ENCODE measurements at regions not wholly inside any gene's neighbourhood (a gene's known extent, or its start where the extent isn't known, plus 50 kb on each side); places are given as distances from the start of the nearest gene placed in this dataset.

- Mint-ChIP-seq H3K27ac (ENCODE audit: unreplicated experiment) (no peak overlapping the region), H3K27me3 (ENCODE audit: low read depth, unreplicated experiment) (peaks cover 2% of the 10 kb centered on the region)
Measured at GRCh38 chr9:117775591-117775990, 71.4 kb downstream of the TLR4 start.

GRCh38 chr9:117777823-117778222 lies 73.6 kb downstream of the TLR4 start:
- Mint-ChIP-seq H3K27ac (ENCODE audit: unreplicated experiment) (no peak overlapping the region), H3K27me3 (ENCODE audit: low read depth, unreplicated experiment) (peaks cover 2% of the 10 kb centered on the region), H3K9me3 (ENCODE audit: unreplicated experiment) (no peaks in the 10 kb centered on the region), H3K4me3 (ENCODE audit: unreplicated experiment) (no peak overlapping the region), H3K36me3 (ENCODE audit: low read depth, unreplicated experiment) (no peaks in the 10 kb centered on the region), H3K4me1 (ENCODE audit: low read depth, unreplicated experiment) (peaks cover 2% of the 10 kb centered on the region)
- no peak overlapping the region for H2AFZ ChIP-seq (ENCODE audit: low read depth, low read length)
- H3K27me3 ChIP-seq (ENCODE audit: insufficient read depth, low read length): no peaks in the 10 kb centered on the region
- no peak overlapping the region for H3K4me2 ChIP-seq (ENCODE audit: low read length)
- no peak overlapping the region for H3K9ac ChIP-seq (ENCODE audit: low read length)
- H3K9me3 ChIP-seq (ENCODE audit: insufficient read depth, low read depth, low read length): no peaks in the 10 kb centered on the region
- H3K4me1 ChIP-seq (ENCODE audit: insufficient read depth, low read length): no peaks in the 10 kb centered on the region
- DNase-seq (ENCODE audit: low read depth) (no peak), FAIRE-seq (no peak)
- no peak overlapping the region for H3K4me3 ChIP-seq (ENCODE audit: insufficient read depth, low read depth, low read length)
- H3K79me2 ChIP-seq (ENCODE audit: insufficient read depth, low read length): no peaks in the 10 kb centered on the region
- TF ChIP-seq EZH2 (IDR thresholded peaks at IDR 0.05; ENCODE audit: insufficient read depth, low read length) (no peak), CTCF (IDR thresholded peaks at IDR 0.05; ENCODE audit: insufficient read depth, low read depth, low read length) (no peak)
- no peaks in the 10 kb centered on the region for H3K36me3 ChIP-seq (ENCODE audit: insufficient read depth, low read length)
- H3K27ac ChIP-seq (ENCODE audit: low read depth, low read length): no peak overlapping the region
- no peaks in the 10 kb centered on the region for H4K20me1 ChIP-seq (ENCODE audit: insufficient read depth, low read length)

More at GRCh38 chr9:117775591-117775990, 71.4 kb downstream of the TLR4 start:
- DNase-seq (ENCODE audit: low read depth): no peak
- no peaks in the 10 kb centered on the region for H3K9me3 ChIP-seq (ENCODE audit: insufficient read depth, low read depth, low read length)
- no peak overlapping the region for H3K9ac ChIP-seq (ENCODE audit: low read length)
- H3K36me3 ChIP-seq (ENCODE audit: insufficient read depth, low read length): no peaks in the 10 kb centered on the region
- Mint-ChIP-seq H3K36me3 (ENCODE audit: low read depth, unreplicated experiment) (no peaks in the 10 kb centered on the region), H3K9me3 (ENCODE audit: unreplicated experiment) (no peaks in the 10 kb centered on the region), H3K4me1 (ENCODE audit: low read depth, unreplicated experiment) (peaks cover 4% of the 10 kb centered on the region), H3K4me3 (ENCODE audit: unreplicated experiment) (no peak overlapping the region)
- no peak overlapping the region for H2AFZ ChIP-seq (ENCODE audit: low read depth, low read length)
- TF ChIP-seq CTCF (IDR thresholded peaks at IDR 0.05; ENCODE audit: insufficient read depth, low read depth, low read length) (no peak), EZH2 (IDR thresholded peaks at IDR 0.05; ENCODE audit: insufficient read depth, low read length) (no peak)
- no peak overlapping the region for H3K4me3 ChIP-seq (ENCODE audit: insufficient read depth, low read depth, low read length)
- H3K4me2 ChIP-seq (ENCODE audit: low read length): no peak overlapping the region
- H3K4me1 ChIP-seq (ENCODE audit: insufficient read depth, low read length): no peaks in the 10 kb centered on the region
- no peaks in the 10 kb centered on the region for H4K20me1 ChIP-seq (ENCODE audit: insufficient read depth, low read length)
- FAIRE-seq: no peak
- H3K27ac ChIP-seq (ENCODE audit: low read depth, low read length): no peak overlapping the region
- no peaks in the 10 kb centered on the region for H3K27me3 ChIP-seq (ENCODE audit: insufficient read depth, low read length)
- no peaks in the 10 kb centered on the region for H3K79me2 ChIP-seq (ENCODE audit: insufficient read depth, low read length)

GRCh38 chr9:117779760-117780159 lies 75.6 kb downstream of the TLR4 start:
- H3K27me3 ChIP-seq (ENCODE audit: insufficient read depth, low read length): no peaks in the 10 kb centered on the region
- no peaks in the 10 kb centered on the region for H3K4me1 ChIP-seq (ENCODE audit: insufficient read depth, low read length)
- H3K27me3 Mint-ChIP-seq (ENCODE audit: low read depth, unreplicated experiment): peaks cover 2% of the 10 kb centered on the region
- no peak overlapping the region for H2AFZ ChIP-seq (ENCODE audit: low read depth, low read length)
- H3K9me3 ChIP-seq (ENCODE audit: insufficient read depth, low read depth, low read length): no peaks in the 10 kb centered on the region
- no peak overlapping the region for H3K4me3 Mint-ChIP-seq (ENCODE audit: unreplicated experiment)
- no peaks in the 10 kb centered on the region for H3K9me3 Mint-ChIP-seq (ENCODE audit: unreplicated experiment)
- no peaks in the 10 kb centered on the region for H3K4me1 Mint-ChIP-seq (ENCODE audit: low read depth, unreplicated experiment)
- no peaks in the 10 kb centered on the region for H3K79me2 ChIP-seq (ENCODE audit: insufficient read depth, low read length)
- no peaks in the 10 kb centered on the region for H4K20me1 ChIP-seq (ENCODE audit: insufficient read depth, low read length)
- no peak overlapping the region for H3K27ac Mint-ChIP-seq (ENCODE audit: unreplicated experiment)
- DNase-seq (ENCODE audit: low read depth): no peak
- no peak overlapping the region for H3K9ac ChIP-seq (ENCODE audit: low read length)
- no peak overlapping the region for H3K4me2 ChIP-seq (ENCODE audit: low read length)
- no peak overlapping the region for H3K27ac ChIP-seq (ENCODE audit: low read depth, low read length)
- no peaks in the 10 kb centered on the region for H3K36me3 Mint-ChIP-seq (ENCODE audit: low read depth, unreplicated experiment)
- H3K36me3 ChIP-seq (ENCODE audit: insufficient read depth, low read length): no peaks in the 10 kb centered on the region
- no peak for TF ChIP-seq EZH2 (IDR thresholded peaks at IDR 0.05; ENCODE audit: insufficient read depth, low read length)
- no peak for TF ChIP-seq CTCF (IDR thresholded peaks at IDR 0.05; ENCODE audit: insufficient read depth, low read depth, low read length)
- FAIRE-seq: no peak
- no peak overlapping the region for H3K4me3 ChIP-seq (ENCODE audit: insufficient read depth, low read depth, low read length)

All from astrocyte (in vitro differentiated cells and primary cell).